Neural progenitor cell (in vitro differentiated cells): ENCODE measurements at regions not wholly inside any gene's neighbourhood (a gene's known extent, or its start where the extent isn't known, plus 50 kb on each side); places are given as distances from the start of the nearest gene placed in this dataset.
"Not testable (repeated sequence)": the region's sequence is repeated elsewhere in the genome, so short reads cannot be mapped to it uniquely, and the experiment has no call there.

Experiments used
- EZH2 ChIP-seq: fragments of 200-600 bp; sonication (generic); IDR thresholded peaks from 2 replicates; pipeline ENCODE4 v1.6.1; 2017; ENCODE audit warnings: antibody characterized with exemption, mild to moderate bottlenecking, moderate library complexity
- TF ChIP-seq, protein P1 (sequence below): fragments of 200-600 bp; sonication (generic); IDR thresholded peaks from 2 replicates; pipeline ENCODE4 v1.5.1; 2017; ENCODE audit warnings: antibody characterized with exemption, mild to moderate bottlenecking

DNA sequence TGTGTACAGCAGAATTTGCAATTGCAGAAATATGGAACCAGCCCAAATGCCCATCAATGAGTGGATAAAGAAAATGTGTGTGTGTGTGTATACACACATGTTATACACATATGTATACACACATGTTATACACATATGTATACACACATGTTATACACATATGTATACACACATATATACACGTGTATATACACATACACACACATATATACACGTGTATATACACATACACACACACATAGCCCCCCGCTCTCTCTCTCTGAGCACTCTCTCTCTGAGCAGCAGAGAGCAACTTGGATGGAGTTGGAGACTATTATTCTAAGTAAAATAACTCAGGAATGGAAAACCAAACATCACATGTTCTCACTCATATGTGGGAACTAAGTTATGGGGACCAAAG lies 289.6 kb upstream of the INTU start:
- TF ChIP-seq, protein P1, sequence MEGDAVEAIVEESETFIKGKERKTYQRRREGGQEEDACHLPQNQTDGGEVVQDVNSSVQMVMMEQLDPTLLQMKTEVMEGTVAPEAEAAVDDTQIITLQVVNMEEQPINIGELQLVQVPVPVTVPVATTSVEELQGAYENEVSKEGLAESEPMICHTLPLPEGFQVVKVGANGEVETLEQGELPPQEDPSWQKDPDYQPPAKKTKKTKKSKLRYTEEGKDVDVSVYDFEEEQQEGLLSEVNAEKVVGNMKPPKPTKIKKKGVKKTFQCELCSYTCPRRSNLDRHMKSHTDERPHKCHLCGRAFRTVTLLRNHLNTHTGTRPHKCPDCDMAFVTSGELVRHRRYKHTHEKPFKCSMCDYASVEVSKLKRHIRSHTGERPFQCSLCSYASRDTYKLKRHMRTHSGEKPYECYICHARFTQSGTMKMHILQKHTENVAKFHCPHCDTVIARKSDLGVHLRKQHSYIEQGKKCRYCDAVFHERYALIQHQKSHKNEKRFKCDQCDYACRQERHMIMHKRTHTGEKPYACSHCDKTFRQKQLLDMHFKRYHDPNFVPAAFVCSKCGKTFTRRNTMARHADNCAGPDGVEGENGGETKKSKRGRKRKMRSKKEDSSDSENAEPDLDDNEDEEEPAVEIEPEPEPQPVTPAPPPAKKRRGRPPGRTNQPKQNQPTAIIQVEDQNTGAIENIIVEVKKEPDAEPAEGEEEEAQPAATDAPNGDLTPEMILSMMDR = not testable (repeated sequence)
- TF ChIP-seq EZH2 = not testable (repeated sequence)
